ENCODE measurements at regions not wholly inside any gene's neighbourhood (a gene's known extent, or its start where the extent isn't known, plus 50 kb on each side); places are given as distances from the start of the nearest gene placed in this dataset.

- DNase-seq, result no peak
Observed at GRCh38 chr4:130393642-130394041, 1297.7 kb downstream of the C4orf33 start.

- DNase-seq, result no peak
Observed at GRCh38 chr4:130395871-130396270, 1299.9 kb downstream of the C4orf33 start.

GRCh38 chr4:130403221-130403620 lies 1307.3 kb downstream of the C4orf33 start:
- no peak for DNase-seq

DNA sequence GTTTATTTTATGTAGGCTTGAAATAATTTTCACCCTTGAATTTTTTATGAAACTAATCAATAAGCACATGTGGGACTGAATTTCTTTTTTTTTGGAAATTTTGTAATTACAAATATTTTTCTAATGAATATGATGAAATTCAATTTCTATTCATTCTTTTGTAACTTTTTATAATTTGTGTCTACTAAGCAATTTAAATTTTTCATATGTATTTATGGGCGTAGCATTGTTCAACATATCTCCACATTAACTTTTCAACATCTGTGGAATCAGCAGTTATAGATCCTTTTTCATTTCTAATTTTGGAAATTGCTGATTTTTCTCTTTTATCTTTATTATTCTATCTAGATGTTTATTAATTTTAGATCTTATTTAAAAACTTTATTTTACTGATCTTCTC lies 1320.3 kb downstream of the C4orf33 start:
- no peak for DNase-seq

GRCh38 chr4:130419211-130419975 lies 1323.4 kb downstream of the C4orf33 start:
- no peak for DNase-seq

DNA sequence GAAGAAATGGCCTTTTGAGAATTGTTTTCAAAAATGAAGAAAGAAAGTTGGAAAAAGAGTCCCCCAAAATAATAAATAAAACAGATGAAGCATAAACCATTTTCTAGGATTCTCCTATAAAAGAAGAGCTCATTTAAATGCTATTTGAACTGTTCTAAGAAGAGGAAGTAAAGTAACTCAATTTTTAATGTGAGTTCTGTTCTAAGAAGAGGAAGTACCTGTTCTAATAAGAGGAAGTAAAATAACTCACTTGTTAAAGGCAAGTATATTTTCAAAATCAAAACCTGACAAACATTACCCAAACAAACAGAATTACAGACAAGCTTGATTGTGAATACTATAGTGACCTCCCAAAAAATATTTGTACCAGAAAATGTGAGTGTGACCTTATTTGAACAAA lies 1326.3 kb downstream of the C4orf33 start:
- no peak for DNase-seq

GRCh38 chr4:130424211-130424610 lies 1328.3 kb downstream of the C4orf33 start:
- DNase-seq, result no peak

DNA sequence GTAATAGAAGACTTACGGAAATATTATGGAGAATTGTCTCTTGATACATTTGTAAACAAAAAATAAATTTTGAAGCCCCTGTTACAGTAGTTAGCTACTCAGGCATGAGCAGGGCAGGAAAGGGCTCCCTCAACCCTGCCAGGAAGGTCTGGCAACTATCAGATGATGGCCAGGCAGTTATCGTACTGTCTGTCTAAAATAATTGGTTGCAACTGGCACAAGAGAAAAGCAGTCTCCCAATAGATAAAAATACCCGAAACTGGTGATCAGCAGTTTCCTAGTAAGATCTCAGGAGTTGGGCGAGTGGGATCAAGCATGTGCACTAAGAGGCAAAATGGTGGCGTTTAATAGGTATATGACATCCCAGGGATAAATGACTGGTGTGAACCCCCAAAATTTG lies 1336.3 kb downstream of the C4orf33 start:
- DNase-seq, result no peak

GRCh38 chr4:130449741-130450140 lies 1353.8 kb downstream of the C4orf33 start:
- DNase-seq, result no peak

DNA sequence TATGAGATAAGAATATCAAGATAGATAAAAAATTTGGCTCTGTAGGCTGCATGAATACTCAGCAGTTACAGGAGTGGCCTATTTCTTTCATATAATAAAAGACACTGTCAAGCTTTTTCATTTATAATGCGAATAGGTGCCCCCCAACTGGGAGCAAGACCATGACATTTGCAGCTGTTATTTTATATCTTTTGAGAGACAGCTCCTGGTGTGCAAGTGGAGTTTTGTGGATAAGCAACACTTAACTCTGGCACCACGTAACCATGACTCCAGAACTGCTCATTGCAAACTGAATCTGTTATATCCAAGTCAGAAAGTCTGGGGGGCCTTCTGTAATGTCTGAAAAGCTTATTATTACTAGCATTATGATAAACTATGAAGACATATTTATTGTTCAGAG lies 1372.4 kb downstream of the C4orf33 start:
- no peak for DNase-seq

DNA sequence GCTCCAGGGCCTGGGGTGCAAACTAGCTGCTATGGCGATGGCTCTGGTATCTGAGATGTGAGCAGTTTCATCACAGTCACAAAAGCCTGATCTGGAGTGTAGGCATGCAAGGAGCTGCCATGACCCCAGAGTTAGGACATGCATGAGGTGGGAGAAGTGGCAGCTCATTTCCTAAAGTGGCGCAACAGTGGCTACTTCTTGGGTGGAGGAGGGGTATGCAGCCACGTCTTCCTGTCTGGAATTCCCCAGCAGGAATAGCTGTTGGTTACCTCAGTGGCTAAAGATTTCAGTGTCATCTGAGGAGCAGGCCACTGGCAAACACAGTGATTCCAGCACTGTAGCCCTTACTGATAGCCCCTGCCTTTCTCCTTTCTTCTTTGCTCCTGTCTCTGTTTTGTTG lies 1382.5 kb downstream of the C4orf33 start:
- no peak for DNase-seq

DNA sequence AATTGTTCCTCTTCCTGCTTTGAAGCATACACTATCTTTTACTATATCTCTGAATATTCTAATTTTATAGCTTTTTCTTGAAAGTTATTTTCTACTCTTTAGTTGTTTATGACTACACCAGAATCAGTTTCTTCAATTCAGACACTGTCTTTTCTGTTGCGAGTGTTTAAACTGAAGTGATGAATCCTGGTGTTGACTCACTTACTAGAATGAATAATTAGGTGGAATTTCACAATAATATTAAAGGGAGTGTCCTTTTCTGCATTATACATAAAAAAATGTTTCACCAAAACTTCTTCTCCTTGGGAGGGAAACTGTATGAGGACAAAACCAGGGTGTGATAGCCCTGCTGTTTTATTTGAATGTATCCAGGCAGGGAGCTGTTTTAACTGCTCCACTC lies 1383.1 kb downstream of the C4orf33 start:
- no peak for DNase-seq

DNA sequence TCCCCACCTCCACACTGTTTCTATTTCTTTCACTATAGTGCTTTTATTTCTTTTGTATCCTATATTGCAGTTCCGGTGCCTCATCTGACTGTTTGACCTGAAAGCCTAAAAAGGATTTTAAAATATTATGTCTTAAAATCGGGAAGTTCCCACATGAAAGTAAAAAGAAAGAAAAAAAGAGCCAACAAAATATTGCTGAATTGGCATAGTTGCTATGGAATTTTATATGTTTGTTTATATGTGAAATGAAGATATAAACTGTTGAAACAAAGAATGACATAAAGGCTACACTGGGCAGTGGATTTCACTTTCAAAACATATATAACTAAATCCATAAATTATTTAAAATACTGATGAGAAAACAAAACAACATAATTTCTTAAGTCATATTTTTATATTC lies 1383.7 kb downstream of the C4orf33 start:
- DNase-seq, result no peak

DNA sequence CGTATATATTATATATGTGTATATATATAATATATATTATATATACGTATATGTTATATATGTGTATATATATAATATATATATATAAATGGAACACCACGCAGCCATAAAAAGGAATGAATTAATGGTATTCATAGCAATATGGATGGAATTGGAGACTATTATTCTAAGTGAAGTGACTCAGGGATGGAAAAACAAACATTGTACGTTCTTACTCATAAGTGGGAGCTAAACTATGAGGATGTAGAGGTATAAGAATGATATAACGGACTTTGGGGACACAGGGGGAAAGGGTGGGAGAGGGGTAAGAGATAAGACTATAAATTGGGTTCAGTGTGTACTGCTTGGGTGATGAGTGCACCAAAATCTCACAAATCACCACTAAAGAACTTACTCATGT lies 1388.9 kb downstream of the C4orf33 start:
- DNase-seq, result no peak

- DNase-seq, result no peak
Observed at GRCh38 chr4:130485371-130485770, 1389.4 kb downstream of the C4orf33 start.

DNA sequence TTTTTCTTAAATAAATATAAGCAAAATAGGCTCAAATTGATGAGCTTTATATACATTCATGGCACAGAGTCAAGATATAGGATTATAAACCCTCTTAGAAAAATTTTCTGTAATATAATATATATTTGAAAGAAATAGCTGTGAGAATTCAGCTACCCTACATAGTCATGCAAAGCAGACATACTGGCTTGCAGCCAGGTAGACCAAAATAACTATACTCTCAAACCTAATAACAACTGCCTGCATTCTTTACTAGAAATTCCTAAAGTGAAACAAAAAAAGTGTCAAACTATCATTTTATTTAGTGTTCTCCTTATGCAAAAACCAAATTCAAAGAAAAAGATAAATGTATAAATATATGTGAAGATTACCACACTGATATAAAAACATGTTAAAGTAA lies 1390.2 kb downstream of the C4orf33 start:
- no peak for DNase-seq

DNA sequence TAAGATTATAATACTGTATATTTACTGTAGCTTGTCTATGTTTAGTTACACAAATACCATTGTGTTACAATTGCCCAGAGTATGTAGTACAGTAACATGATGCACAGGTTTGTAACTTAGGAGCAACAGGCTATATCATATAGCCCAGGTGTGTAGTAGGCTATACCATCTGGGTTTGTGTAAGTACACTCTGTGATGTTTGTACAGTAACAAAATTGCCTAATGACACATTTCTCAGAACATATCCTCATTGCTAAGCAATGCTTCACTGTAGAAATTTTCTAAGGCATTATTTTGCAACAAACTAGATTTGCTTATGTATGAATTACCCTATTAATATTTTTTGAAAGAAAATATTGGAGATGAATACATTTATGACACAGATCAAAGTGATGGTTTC lies 1390.9 kb downstream of the C4orf33 start:
- DNase-seq, result no peak

DNA sequence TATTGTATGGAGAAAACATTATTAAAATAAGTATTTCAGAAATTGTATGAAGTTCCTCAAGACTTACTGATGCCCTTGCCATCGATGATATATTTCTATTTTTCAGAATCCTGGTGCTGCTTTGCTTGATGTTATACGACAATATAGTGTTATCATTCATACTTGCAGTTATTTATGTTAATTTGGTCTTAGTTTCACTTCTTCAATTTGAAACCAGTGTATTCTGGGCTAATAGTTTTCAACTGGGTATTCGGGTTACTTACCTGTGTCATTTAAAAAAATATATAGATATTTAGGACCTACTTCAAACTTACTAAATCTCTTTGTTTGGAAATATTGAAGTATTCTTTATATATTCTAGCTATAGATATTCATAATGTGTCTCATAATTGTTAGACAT lies 1414.7 kb downstream of the C4orf33 start:
- DNase-seq, result no peak

DNA sequence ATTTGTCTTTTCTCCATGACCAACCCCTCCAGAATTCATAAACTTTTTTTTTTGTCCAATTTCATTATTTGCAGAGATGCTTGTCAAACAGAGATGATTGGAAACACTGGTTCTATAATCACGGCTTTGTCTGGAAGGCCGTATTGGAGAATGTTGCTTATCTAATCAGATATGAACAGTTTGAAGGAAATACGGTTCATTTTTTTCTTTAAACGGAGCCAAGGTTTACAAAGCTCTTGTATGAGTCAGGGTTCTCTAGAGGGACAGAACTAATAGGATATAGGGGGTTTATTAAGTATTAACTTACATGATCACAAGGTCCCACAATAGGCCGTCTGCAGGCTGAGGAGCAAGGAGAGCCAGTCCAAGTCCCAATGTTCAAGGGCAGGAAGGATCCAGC lies 1415.8 kb downstream of the C4orf33 start:
- no peak for DNase-seq

DNA sequence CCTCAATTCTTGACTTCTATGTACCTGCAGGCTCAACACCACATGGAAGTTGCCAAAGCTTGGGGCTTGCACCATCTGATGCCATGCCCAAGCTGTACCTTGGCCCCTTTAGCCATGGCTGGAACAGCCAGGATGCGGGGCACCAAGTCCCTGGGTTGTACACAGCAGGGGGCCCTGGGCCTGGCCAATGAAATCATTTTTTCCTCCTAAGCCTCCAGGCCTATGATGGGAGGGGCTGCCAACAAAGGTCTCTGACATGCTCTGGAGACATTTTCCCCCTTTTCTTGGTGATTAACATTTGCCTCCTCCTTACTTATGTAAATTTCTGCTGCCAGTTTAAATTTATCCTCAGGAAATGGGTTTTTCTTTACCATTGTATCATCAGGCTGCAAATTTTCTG lies 1428.1 kb downstream of the C4orf33 start:
- no peak for DNase-seq

GRCh38 chr4:130530505-130530904 lies 1434.6 kb downstream of the C4orf33 start:
- DNase-seq, result no peak

DNA sequence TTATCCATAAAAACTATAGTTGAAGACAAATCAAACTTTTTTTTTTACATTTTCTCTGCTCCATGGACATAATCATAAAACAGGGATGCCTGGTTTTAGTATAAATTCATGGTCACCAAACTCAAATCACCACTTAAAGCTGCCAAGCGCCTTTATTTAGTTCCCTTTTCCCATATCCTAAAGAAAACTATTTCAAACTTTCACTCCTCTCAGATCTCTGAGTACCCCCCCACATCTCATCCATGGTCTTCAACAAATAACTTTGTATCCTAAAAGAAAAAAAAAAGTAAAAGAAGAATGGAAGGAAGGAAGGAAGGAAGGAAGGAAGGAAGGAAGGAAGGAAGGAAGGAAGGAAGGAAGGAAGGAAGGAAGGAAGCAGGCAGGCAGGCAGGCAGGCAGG lies 1438.7 kb downstream of the C4orf33 start:
- no peak for DNase-seq

DNA sequence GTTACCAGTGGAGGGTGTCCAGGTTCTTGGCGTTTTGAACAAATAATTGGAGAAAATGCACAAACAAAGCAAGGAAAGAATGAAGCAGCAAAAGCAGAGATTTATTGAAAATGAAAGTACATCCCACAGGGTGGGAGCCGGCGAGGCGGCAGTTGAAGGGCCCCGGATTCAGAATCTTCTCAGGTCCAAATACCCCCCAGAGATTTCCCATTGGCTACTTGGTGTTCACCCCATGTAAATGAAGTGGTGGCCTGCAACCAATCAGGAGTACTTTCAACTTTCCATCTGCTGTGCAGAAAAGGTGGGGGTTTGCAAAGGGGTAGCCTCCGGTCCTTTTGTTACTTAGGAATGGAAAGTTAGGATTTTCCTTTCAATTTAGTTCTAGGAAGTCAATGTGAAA lies 1447.0 kb downstream of the C4orf33 start:
- DNase-seq, result no peak

DNA sequence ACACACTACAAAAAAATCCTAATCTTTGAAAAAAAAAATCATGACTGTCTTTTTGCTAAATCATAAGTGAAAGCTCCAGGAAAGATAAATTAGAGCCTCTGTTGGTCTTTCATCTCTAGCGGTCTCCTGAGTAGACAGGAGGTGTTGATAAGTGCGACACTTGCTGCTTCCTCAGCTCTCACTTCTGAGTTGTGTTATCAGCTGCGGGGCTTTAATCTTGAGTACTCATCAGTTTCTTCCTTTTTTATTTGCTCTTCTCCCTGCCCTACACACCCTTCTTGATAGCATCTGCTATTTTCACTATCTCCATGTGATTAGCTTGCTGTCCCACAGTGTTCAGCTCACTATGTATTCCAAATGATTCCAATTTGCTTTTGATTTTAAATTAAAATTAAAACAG lies 1449.2 kb downstream of the C4orf33 start:
- no peak for DNase-seq

DNA sequence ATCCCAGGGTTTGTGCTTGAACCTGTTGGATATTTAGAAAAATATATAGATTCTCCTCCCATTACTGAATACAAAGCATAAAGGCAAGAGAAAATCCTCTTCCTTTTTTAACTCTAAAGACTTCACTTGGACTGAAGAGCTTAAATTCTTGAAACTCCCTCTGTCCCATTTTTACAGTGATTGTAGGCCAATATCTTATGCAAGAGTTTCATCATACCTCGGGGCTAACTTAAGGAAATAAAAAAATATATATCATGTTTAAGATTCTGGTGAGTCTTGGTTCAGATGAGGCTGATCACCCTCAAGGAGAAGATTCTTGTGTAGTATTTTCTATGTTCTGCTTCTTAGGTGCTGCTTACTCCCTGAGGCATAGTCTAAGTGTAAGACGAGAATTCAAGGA lies 1449.6 kb downstream of the C4orf33 start:
- no peak for DNase-seq

GRCh38 chr4:130559268-130559667 lies 1463.3 kb downstream of the C4orf33 start:
- DNase-seq, result no peak

Data from NK-92 treated with Interleukin-12 subunit alpha and Interleukin-12 subunit beta, amount 100 ng/mL, for 24 hours (cell line).